ENCODE measurements at regions not wholly inside any gene's neighbourhood (a gene's known extent, or its start where the extent isn't known, plus 50 kb on each side); places are given as distances from the start of the nearest gene placed in this dataset.

DNA sequence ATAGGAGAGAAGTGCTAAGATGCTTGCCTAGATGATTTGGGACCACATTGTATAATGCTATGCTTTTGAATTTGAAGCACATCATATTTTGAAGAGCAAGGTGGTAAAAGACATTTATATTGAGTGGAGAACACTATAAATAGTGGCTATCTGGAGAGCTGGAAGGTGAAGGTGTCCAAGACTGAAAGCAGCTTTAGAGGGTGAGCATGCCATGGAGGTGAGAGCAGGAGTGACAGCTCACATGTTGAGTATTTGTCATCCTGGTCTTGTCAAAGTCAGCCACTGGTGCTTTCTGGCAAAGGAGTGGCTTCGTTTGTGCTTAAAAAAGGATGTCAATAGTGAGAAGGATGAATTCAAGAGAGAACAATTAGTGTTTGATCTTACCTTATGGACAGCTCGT, 225.9 kb downstream of the COG6 start:
- Histone ChIP-seq H3K9me3 (ENCODE audit: low read length) (peaks cover 3% of the 10 kb centered on the region), H3K4me1 (ENCODE audit: insufficient read depth, low read length) (peaks cover 15% of the 10 kb centered on the region), H3K36me3 (ENCODE audit: insufficient read depth, low read length) (no peaks in the 10 kb centered on the region), H3K4me3 (ENCODE audit: low read depth in 1 of 2, low read length in 2 of 2) (no peak overlapping the region), H3K27me3 (ENCODE audit: control insufficient read depth in 1 of 2, insufficient read depth in 2 of 2, low read length in 2 of 2) (no peaks in the 10 kb centered on the region), H3K27ac (ENCODE audit: low read depth, low read length) (no peak overlapping the region), H3K9ac (ENCODE audit: low read length) (no peak overlapping the region)

- Histone ChIP-seq H3K27me3 (ENCODE audit: control insufficient read depth in 1 of 2, insufficient read depth in 2 of 2, low read length in 2 of 2) (no peaks in the 10 kb centered on the region), H3K9me3 (ENCODE audit: low read length) (peaks cover 3% of the 10 kb centered on the region), H3K4me1 (ENCODE audit: insufficient read depth, low read length) (peaks cover 15% of the 10 kb centered on the region), H3K36me3 (ENCODE audit: insufficient read depth, low read length) (no peaks in the 10 kb centered on the region), H3K4me3 (ENCODE audit: low read depth in 1 of 2, low read length in 2 of 2) (no peak overlapping the region), H3K9ac (ENCODE audit: low read length) (no peak overlapping the region), H3K27ac (ENCODE audit: low read depth, low read length) (no peak overlapping the region)
These were observed 226.4 kb downstream of the COG6 start for GRCh38 chr13:39881887-39882286.

- no peaks in the 10 kb centered on the region for H3K36me3 ChIP-seq (ENCODE audit: insufficient read depth, low read length)
- H3K4me1 ChIP-seq (ENCODE audit: insufficient read depth, low read length): peaks cover 28% of the 10 kb centered on the region
- H3K4me3 ChIP-seq (ENCODE audit: low read depth in 1 of 2, low read length in 2 of 2): no peak overlapping the region
- H3K27ac ChIP-seq (ENCODE audit: low read depth, low read length): no peak overlapping the region
- H3K9me3 ChIP-seq (ENCODE audit: low read length): peaks cover 3% of the 10 kb centered on the region
- H3K27me3 ChIP-seq (ENCODE audit: control insufficient read depth in 1 of 2, insufficient read depth in 2 of 2, low read length in 2 of 2): no peaks in the 10 kb centered on the region
- no peak overlapping the region for H3K9ac ChIP-seq (ENCODE audit: low read length)
These were observed 228.7 kb downstream of the COG6 start for GRCh38 chr13:39884166-39884565.

DNA sequence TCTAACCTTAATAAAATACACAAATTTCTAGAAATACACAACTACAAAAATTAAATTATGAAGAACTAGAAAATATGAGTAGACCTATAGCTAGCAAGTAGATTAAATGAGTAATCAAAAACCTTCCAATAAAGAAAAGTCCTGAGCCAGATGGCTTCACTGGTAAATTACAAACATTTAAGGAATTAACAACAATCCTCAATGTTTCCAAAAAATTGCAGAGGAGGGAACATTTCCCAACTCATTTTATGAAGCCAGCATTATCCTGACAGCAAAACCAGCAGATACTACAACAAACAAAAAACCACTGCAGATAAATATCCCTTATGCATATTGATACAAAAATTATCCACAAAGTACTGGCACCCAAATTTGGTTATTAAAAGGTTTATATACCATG, 230.9 kb downstream of the COG6 start:
- Histone ChIP-seq H3K4me1 (ENCODE audit: insufficient read depth, low read length) (peaks cover 28% of the 10 kb centered on the region), H3K4me3 (ENCODE audit: low read depth in 1 of 2, low read length in 2 of 2) (no peak overlapping the region), H3K27me3 (ENCODE audit: control insufficient read depth in 1 of 2, insufficient read depth in 2 of 2, low read length in 2 of 2) (no peaks in the 10 kb centered on the region), H3K36me3 (ENCODE audit: insufficient read depth, low read length) (no peaks in the 10 kb centered on the region), H3K9ac (ENCODE audit: low read length) (no peak overlapping the region), H3K9me3 (ENCODE audit: low read length) (peaks cover 3% of the 10 kb centered on the region), H3K27ac (ENCODE audit: low read depth, low read length) (no peak overlapping the region)

DNA sequence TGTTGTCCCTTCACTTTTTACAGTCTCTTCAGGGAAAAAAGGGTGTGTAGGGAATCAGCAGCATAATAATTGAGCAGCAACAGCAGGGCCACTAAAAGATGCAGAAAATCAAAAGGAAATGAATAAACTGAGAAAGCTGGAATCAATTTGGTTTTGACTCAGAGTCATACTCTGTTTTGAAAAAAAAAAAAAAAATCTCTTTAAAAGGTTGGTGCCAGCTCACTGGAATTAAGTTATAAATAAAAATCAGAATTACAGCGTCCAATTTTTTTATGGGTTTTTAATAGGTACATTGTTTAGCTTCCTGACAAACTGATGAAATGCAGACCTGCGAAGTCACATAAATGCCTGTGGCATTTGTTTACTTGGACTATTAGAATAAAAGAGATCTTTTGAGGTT, 231.9 kb downstream of the COG6 start:
- Histone ChIP-seq H3K27ac (ENCODE audit: low read depth, low read length) (no peak overlapping the region), H3K36me3 (ENCODE audit: insufficient read depth, low read length) (no peaks in the 10 kb centered on the region), H3K27me3 (ENCODE audit: control insufficient read depth in 1 of 2, insufficient read depth in 2 of 2, low read length in 2 of 2) (no peaks in the 10 kb centered on the region)

GRCh38 chr13:39888865-39889810, 233.7 kb downstream of the COG6 start:
- Histone ChIP-seq H3K27me3 (ENCODE audit: control insufficient read depth in 1 of 2, insufficient read depth in 2 of 2, low read length in 2 of 2) (no peaks in the 10 kb centered on the region), H3K4me3 (ENCODE audit: low read depth in 1 of 2, low read length in 2 of 2) (no peak overlapping the region), H3K9ac (ENCODE audit: low read length) (no peak overlapping the region), H3K36me3 (ENCODE audit: insufficient read depth, low read length) (no peaks in the 10 kb centered on the region), H3K9me3 (ENCODE audit: low read length) (no peaks in the 10 kb centered on the region), H3K27ac (ENCODE audit: low read depth, low read length) (no peak overlapping the region), H3K4me1 (ENCODE audit: insufficient read depth, low read length) (peaks cover 36% of the 10 kb centered on the region)

More for the DNA sequence above, 231.9 kb downstream of the COG6 start:
- Histone ChIP-seq H3K9ac (ENCODE audit: low read length) (no peak overlapping the region), H3K4me3 (ENCODE audit: low read depth in 1 of 2, low read length in 2 of 2) (no peak overlapping the region), H3K4me1 (ENCODE audit: insufficient read depth, low read length) (peaks cover 30% of the 10 kb centered on the region), H3K9me3 (ENCODE audit: low read length) (peaks cover 3% of the 10 kb centered on the region)

DNA sequence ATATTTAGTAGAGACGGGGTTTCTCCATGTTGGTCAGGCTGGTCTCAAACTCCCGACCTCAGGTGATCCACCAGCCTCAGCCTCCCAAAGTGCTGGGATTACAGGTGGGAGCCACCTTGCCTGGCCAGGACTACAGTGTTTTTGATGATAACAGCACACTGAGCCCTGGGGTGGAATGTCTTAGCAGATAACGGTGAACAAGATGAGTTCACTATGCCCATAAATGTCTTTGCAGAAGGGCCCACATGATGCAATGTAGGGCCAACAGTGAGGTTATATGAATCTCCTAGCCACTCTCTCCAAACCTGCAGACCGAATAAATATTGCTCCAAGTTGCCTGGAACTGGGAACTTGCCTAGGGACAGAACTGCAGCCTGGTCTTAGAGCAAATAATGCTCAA, 235.1 kb downstream of the COG6 start:
- Histone ChIP-seq H3K27ac (ENCODE audit: low read depth, low read length) (no peak overlapping the region), H3K9me3 (ENCODE audit: low read length) (no peaks in the 10 kb centered on the region), H3K27me3 (ENCODE audit: control insufficient read depth in 1 of 2, insufficient read depth in 2 of 2, low read length in 2 of 2) (no peaks in the 10 kb centered on the region), H3K9ac (ENCODE audit: low read length) (no peak overlapping the region), H3K4me3 (ENCODE audit: low read depth in 1 of 2, low read length in 2 of 2) (no peak overlapping the region), H3K36me3 (ENCODE audit: insufficient read depth, low read length) (no peaks in the 10 kb centered on the region), H3K4me1 (ENCODE audit: insufficient read depth, low read length) (peaks cover 36% of the 10 kb centered on the region)

DNA sequence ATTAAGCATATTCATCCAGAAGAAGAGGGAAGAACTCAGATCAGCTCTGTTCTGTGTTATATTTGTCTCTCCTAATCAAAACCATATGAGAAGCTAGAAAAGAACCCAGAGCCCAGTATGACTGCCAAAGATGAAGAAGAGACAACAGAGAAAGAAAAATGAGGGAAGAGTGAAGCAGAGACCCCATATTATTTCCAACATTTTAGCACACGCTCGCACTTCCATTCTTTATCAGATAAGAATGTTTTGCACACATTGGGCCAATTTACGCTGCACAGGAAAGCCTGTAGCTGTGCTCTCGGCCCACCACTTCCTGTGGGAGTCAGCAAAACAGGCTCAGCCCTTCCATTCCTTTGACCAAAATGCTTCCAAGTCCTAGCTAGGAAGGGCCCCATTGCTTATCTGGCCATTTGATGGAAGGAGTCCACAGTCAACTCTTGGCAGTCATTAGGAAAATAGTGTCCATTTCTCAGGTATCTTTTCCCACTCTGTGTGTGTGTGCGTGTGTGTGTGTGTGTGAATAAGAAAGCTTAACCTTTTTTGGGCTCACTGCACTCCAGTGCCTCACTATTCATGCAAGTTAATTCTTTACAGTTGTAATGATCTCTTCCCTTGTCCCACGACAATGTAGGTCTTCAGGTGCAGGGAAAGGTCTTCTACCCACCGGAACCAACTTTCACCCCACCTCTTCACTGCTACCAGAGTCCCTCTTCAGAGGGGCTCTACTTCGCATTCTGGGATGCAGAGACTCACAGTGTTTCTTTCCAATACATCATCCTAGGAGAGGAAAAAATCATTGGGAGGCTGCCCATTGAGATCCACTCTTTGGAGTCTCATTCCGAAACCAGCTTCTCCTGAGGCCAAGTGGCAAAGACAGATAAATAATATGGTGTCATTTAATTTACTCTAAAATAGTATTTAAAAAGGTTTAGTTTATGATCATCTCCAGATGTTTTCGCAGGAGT, 237.5 kb downstream of the COG6 start:
- Histone ChIP-seq H3K36me3 (ENCODE audit: insufficient read depth, low read length) (no peaks in the 10 kb centered on the region), H3K9me3 (ENCODE audit: low read length) (no peaks in the 10 kb centered on the region), H3K4me1 (ENCODE audit: insufficient read depth, low read length) (peaks cover 17% of the 10 kb centered on the region), H3K9ac (ENCODE audit: low read length) (no peak overlapping the region), H3K27ac (ENCODE audit: low read depth, low read length) (no peak overlapping the region), H3K27me3 (ENCODE audit: control insufficient read depth in 1 of 2, insufficient read depth in 2 of 2, low read length in 2 of 2) (no peaks in the 10 kb centered on the region), H3K4me3 (ENCODE audit: low read depth in 1 of 2, low read length in 2 of 2) (no peak overlapping the region)

DNA sequence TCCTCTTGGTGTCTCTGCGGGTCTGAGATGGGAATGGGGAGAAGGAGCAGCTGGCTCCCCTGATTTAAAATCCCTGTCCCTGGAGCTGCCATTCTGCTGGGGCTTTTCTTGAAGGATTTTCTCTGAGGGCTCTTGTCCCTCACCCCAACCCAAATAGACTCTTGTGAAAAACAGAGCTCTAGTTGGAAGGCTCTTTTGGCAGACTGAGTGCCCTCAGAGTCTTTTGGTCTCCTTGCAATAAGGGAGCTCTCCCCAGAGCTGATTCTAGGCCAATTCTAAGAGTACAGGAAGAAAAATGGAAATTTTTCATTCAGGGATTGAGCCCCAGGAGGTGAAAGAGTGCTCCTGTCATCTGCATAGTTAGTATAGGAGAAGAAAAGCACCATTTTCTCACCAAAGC, 238.3 kb downstream of the COG6 start:
- Histone ChIP-seq H3K27me3 (ENCODE audit: control insufficient read depth in 1 of 2, insufficient read depth in 2 of 2, low read length in 2 of 2) (no peaks in the 10 kb centered on the region), H3K36me3 (ENCODE audit: insufficient read depth, low read length) (no peaks in the 10 kb centered on the region), H3K9me3 (ENCODE audit: low read length) (no peaks in the 10 kb centered on the region), H3K4me1 (ENCODE audit: insufficient read depth, low read length) (peaks cover 12% of the 10 kb centered on the region), H3K4me3 (ENCODE audit: low read depth in 1 of 2, low read length in 2 of 2) (no peak overlapping the region), H3K9ac (ENCODE audit: low read length) (no peak overlapping the region), H3K27ac (ENCODE audit: low read depth, low read length) (no peak overlapping the region)

- Histone ChIP-seq H3K27ac (ENCODE audit: low read depth, low read length) (no peak overlapping the region), H3K27me3 (ENCODE audit: control insufficient read depth in 1 of 2, insufficient read depth in 2 of 2, low read length in 2 of 2) (no peaks in the 10 kb centered on the region), H3K4me3 (ENCODE audit: low read depth in 1 of 2, low read length in 2 of 2) (no peak overlapping the region), H3K9me3 (ENCODE audit: low read length) (no peaks in the 10 kb centered on the region), H3K36me3 (ENCODE audit: insufficient read depth, low read length) (no peaks in the 10 kb centered on the region), H3K9ac (ENCODE audit: low read length) (no peak overlapping the region), H3K4me1 (ENCODE audit: insufficient read depth, low read length) (peaks cover 9% of the 10 kb centered on the region)
These were observed 239.1 kb downstream of the COG6 start for GRCh38 chr13:39894586-39894985.

- Histone ChIP-seq H3K27me3 (ENCODE audit: control insufficient read depth in 1 of 2, insufficient read depth in 2 of 2, low read length in 2 of 2) (no peaks in the 10 kb centered on the region), H3K9ac (ENCODE audit: low read length) (no peak overlapping the region), H3K4me1 (ENCODE audit: insufficient read depth, low read length) (peaks cover 15% of the 10 kb centered on the region), H3K4me3 (ENCODE audit: low read depth in 1 of 2, low read length in 2 of 2) (no peak overlapping the region), H3K9me3 (ENCODE audit: low read length) (no peaks in the 10 kb centered on the region), H3K36me3 (ENCODE audit: insufficient read depth, low read length) (no peaks in the 10 kb centered on the region), H3K27ac (ENCODE audit: low read depth, low read length) (no peak overlapping the region)
These were observed 239.8 kb downstream of the COG6 start for GRCh38 chr13:39895254-39895653.

Data from muscle layer of colon (tissue), 2 donors.